Endothelial cell of umbilical vein (primary cell): ENCODE measurements at regions not wholly inside any gene's neighbourhood (a gene's known extent, or its start where the extent isn't known, plus 50 kb on each side); places are given as distances from the start of the nearest gene placed in this dataset.
"Not testable (repeated sequence)": the region's sequence is repeated elsewhere in the genome, so short reads cannot be mapped to it uniquely, and the experiment has no call there.

ENCODE experiments used
- EZH2 ChIP-seq: IDR thresholded peaks from 2 replicates; pipeline ENCODE4 v1.6.1; 2012; ENCODE audit warnings: borderline replicate concordance, low read depth, mild to moderate bottlenecking, moderate library complexity, low read length, inconsistent platforms; ENCODE audit not compliant: severe bottlenecking
- JUN ChIP-seq: IDR thresholded peaks from 2 replicates; pipeline ENCODE4 v1.6.1; 2011; ENCODE audit warnings: borderline replicate concordance, low read depth; ENCODE audit not compliant: insufficient read length, insufficient read depth
- MAX ChIP-seq: IDR thresholded peaks from 2 replicates; pipeline ENCODE4 v1.6.1; 2011; ENCODE audit not compliant: insufficient read depth, insufficient read length
- POLR2AphosphoS5 ChIP-seq: IDR thresholded peaks from 2 replicates; pipeline ENCODE4 v1.6.1; 2012; ENCODE audit warnings: low read depth, mild to moderate bottlenecking, control low read depth, low read length, moderate library complexity; ENCODE audit not compliant: insufficient read depth
- TF ChIP-seq, protein P1 (sequence below), 2 donors: IDR thresholded peaks; 1 replicate in 1 of 2; 2 replicates in 1 of 2; pipeline ENCODE4 v1.5.1; 2011; ENCODE audit warnings: low read length in 2 of 2, mild to moderate bottlenecking in 2 of 2, moderate library complexity in 2 of 2, control low read depth in 1 of 2, inconsistent platforms in 1 of 2, low read depth in 1 of 2; ENCODE audit not compliant: insufficient read depth in 1 of 2; ENCODE audit errors: extremely low read depth in 1 of 2

- TF ChIP-seq, protein P1, sequence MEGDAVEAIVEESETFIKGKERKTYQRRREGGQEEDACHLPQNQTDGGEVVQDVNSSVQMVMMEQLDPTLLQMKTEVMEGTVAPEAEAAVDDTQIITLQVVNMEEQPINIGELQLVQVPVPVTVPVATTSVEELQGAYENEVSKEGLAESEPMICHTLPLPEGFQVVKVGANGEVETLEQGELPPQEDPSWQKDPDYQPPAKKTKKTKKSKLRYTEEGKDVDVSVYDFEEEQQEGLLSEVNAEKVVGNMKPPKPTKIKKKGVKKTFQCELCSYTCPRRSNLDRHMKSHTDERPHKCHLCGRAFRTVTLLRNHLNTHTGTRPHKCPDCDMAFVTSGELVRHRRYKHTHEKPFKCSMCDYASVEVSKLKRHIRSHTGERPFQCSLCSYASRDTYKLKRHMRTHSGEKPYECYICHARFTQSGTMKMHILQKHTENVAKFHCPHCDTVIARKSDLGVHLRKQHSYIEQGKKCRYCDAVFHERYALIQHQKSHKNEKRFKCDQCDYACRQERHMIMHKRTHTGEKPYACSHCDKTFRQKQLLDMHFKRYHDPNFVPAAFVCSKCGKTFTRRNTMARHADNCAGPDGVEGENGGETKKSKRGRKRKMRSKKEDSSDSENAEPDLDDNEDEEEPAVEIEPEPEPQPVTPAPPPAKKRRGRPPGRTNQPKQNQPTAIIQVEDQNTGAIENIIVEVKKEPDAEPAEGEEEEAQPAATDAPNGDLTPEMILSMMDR (IDR thresholded peaks at IDR 0.05; ENCODE audit: extremely low read depth in 1 of 2, insufficient read depth in 1 of 2, low read depth in 1 of 2, low read length in 2 of 2) = not testable (repeated sequence)
- TF ChIP-seq EZH2, MAX, POLR2AphosphoS5, JUN: not testable (repeated sequence)
These were observed 298.3 kb upstream of the MAP3K7 start for GRCh38 chr6:90885137-90885536.
